ENCODE measurements at regions not wholly inside any gene's neighbourhood (a gene's known extent, or its start where the extent isn't known, plus 50 kb on each side); places are given as distances from the start of the nearest gene placed in this dataset.

- TF ChIP-seq EZH2 (IDR thresholded peaks at IDR 0.05; ENCODE audit: low read length) (no peak), CTCF (optimal IDR thresholded peaks at IDR 0.05 in 1 of 3, IDR thresholded peaks at IDR 0.05 in 1 of 3, conservative IDR thresholded peaks at IDR 0.05 in 1 of 3; ENCODE audit: extremely low read depth in 1 of 3, insufficient read depth in 2 of 3, low read length in 3 of 3) (no peak)
These were observed 498.8 kb upstream of the C1orf87 start for GRCh38 chr1:60572378-60572777.

Measured in keratinocyte (primary cell).